A549 (cell line): ENCODE measurements at regions not wholly inside any gene's neighbourhood (a gene's known extent, or its start where the extent isn't known, plus 50 kb on each side); places are given as distances from the start of the nearest gene placed in this dataset.

ENCODE experiments used
- MAZ ChIP-seq: fragments of 150-350 bp; IDR thresholded peaks from 2 replicates; pipeline ENCODE4 v1.6.1; 2014; ENCODE audit warnings: antibody characterized with exemption, low read depth, low read length, borderline replicate concordance
- TF ChIP-seq, protein P1 (sequence below): fragments of >200 bp; sonication (Bioruptor Twin); formaldehyde crosslinking; IDR thresholded peaks from 3 replicates; pipeline ENCODE4 v1.5.1; 2016

DNA sequence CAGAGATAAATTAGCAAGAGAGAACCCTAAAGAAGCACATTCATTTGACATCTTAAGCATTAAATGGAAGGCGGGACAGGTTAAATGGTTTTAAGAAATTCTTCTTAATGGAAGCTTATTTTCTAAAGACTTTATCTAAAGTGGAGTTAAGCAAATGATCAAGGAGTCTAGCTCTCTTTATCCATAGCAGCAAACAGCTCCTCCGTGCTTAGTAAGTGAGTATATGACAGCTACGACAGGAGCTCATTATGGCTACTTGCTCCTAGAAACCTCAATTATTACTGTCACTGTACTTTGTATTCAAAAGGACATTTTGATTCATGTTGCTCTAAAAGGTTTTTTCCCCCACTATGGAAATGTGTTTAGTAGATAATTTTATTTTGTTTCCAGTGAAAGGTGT is 444.9 kb downstream of the TMX3 start:
- TF ChIP-seq, protein P1, sequence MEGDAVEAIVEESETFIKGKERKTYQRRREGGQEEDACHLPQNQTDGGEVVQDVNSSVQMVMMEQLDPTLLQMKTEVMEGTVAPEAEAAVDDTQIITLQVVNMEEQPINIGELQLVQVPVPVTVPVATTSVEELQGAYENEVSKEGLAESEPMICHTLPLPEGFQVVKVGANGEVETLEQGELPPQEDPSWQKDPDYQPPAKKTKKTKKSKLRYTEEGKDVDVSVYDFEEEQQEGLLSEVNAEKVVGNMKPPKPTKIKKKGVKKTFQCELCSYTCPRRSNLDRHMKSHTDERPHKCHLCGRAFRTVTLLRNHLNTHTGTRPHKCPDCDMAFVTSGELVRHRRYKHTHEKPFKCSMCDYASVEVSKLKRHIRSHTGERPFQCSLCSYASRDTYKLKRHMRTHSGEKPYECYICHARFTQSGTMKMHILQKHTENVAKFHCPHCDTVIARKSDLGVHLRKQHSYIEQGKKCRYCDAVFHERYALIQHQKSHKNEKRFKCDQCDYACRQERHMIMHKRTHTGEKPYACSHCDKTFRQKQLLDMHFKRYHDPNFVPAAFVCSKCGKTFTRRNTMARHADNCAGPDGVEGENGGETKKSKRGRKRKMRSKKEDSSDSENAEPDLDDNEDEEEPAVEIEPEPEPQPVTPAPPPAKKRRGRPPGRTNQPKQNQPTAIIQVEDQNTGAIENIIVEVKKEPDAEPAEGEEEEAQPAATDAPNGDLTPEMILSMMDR: no peak
- no peak for TF ChIP-seq MAZ
